Activated CD8-positive, alpha-beta memory T cell treated with anti-CD3 and anti-CD28 coated beads for 48 hours (primary cell): ENCODE measurements at regions not wholly inside any gene's neighbourhood (a gene's known extent, or its start where the extent isn't known, plus 50 kb on each side); places are given as distances from the start of the nearest gene placed in this dataset.

Source experiments
- DNase-seq, 3 experiments: peaks; one replicate each; pipeline ENCODE4 v3.0.0-alpha.2; 2020; ENCODE audit warnings: low read depth in 2 of 3, low spot score in 2 of 3

DNA sequence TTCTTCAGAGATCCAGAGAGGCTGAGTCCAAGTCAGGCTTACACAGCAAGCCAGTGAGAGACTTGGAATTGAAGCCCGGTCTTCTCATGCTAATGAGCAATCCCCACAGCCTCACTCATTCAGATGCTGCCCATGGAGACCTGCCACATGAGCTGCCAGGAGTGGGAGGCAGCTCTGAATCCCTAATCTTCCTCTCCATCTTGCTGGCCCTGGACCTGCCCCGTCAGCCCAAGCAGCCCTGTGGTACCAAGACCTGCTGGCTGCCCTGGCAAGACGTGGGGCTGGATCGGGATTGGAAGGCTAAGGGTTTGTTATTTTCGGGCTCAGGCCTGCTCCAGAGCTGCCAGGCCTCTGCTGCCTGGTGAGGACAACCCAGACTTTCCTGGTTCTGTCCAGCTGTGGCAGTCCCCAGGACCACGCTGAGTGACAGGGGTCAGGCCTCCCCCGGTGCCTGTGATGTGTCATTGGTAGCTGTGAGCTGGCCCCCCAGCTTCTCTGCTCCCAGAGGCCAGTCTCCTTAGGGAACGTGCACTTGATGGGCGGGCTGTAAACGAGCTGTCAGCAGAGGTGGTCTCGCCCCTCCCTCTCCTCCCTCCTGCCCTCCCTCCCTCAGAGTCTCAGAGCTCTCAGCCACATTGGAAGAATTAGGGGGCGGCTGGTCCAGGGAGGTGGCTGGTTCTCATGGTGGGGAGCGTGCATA lies 135.0 kb downstream of the FOXD2 start:
- DNase-seq, result no peak

- DNase-seq, result no peak
These were observed 136.8 kb downstream of the FOXD2 start for GRCh38 chr1:47574451-47575165.

GRCh38 chr1:47575855-47576757 lies 138.3 kb downstream of the FOXD2 start:
- DNase-seq, result no peak

GRCh38 chr1:47576758-47577115 lies 138.9 kb downstream of the FOXD2 start:
- no peak for DNase-seq

DNA sequence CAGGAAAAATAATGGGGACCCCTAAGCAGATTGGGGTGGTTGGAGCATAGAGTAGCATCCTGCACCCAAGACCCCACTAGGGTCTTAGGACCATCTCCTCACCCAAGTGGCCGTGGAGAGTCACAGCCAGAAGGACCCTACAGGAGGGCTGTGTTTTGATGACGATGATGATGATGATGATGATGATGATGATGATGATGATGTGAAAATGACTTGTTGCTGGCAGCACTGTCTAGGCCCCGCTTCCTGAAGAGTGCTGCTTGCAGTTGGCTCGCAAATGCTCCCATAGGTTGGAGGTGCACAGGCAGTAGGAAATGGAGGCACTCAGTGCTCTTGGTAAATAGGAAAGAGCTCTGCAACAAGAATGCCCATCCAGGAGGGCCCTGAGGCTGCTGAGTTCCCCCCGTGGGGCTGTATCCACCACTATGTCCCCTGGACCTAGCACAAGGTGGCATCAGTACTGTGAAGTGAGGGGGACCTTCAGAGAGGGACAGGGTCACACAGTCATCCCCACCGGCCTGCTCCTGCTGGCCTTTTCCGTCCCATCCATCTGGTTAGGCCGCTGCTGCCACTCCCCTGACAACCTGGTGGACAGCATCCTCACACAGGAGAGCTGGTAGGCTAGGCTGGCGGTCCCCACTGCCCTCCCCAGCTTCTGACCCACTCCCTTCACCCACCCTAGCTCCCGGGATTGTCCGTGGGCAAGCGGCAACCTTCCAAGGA lies 139.6 kb downstream of the FOXD2 start:
- no peak for DNase-seq

GRCh38 chr1:47578026-47578720 lies 140.3 kb downstream of the FOXD2 start:
- no peak for DNase-seq

GRCh38 chr1:47578721-47579419 lies 141.0 kb downstream of the FOXD2 start:
- no peak for DNase-seq

DNA sequence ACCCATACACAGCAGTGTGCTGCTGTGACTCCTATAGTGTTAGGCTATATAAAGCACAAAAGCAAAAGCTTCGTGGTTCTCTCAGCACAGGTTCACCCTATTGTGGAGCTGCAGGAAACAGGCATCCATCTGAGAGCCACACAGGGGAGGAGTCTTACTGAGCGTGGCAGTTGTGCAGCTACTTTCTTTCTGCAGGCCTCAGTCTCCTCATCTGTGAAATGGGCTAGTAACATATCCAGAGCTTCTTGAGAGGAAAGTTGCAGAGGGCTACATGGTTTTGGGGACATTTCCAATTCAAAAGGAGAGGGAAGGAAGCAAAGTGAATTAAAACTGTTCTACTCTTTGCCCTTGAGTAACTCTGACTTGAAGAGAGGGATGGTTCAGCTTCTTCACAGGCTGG lies 142.0 kb downstream of the FOXD2 start:
- no peak for DNase-seq

DNA sequence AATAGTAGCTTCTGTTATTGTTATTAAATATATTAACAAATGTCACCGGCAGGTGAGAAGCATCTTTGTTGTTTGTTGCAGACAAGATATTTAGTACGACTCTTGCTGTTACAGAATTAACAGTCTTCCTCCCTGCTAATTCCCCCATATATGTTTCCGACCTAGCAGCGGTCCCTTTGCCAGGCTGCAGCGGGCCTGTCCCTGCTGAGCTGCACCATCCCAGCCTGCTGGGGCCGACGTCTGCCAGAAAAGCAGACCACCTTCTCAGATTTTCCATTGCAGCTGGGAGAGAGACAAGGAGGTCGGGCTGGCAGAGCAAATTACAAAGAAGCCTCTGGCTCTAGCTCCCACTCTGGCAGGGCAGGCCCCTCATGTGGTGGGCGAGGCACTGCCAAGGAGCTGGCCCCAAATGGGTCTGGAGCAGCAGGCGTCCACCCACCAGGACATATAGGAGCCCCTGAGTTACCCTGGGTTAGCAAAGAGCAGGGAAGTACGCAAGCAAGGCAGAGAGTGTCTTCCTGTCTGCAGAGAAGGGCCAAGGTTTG lies 142.7 kb downstream of the FOXD2 start:
- no peak for DNase-seq

GRCh38 chr1:47582891-47583608 lies 145.2 kb downstream of the FOXD2 start:
- no peak for DNase-seq

- no peak for DNase-seq
These were observed 146.4 kb downstream of the FOXD2 start for GRCh38 chr1:47584249-47584648.

DNA sequence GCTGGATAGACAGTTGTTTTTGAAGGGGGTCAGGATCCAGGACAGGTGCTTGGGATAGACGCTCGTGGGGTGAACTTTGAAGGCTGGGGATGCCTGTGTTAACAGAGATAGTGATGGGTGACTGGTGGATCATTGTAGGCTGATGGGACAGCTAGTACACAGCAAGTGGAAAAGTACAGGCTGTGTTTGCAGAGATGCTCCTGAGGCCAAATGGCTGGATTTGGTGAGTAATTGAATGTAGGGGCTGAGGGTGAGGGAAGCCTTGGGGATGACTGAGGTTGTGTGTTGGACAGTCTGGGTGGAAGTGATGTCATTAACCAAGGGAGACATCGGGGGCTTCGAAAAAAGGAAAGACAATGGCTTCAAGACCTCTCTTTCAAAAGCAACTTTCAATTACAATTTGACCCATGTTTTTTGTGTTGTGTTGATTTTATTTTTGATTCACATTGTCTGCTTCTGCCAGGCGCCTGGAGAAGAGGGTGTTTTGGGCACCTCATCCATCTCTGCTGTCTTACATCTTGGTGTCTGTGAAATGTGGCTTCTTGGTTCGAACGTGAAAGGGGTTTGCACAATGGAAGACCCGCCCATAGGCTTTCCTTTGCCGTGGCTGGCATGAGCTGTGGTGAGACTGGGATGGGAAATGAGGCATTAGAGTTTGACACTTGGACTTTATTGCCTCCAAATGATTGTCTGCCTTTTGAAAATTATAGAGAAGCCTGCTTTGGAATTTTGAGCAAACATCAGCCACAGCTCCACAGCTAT lies 147.5 kb downstream of the FOXD2 start:
- DNase-seq, result no peak

DNA sequence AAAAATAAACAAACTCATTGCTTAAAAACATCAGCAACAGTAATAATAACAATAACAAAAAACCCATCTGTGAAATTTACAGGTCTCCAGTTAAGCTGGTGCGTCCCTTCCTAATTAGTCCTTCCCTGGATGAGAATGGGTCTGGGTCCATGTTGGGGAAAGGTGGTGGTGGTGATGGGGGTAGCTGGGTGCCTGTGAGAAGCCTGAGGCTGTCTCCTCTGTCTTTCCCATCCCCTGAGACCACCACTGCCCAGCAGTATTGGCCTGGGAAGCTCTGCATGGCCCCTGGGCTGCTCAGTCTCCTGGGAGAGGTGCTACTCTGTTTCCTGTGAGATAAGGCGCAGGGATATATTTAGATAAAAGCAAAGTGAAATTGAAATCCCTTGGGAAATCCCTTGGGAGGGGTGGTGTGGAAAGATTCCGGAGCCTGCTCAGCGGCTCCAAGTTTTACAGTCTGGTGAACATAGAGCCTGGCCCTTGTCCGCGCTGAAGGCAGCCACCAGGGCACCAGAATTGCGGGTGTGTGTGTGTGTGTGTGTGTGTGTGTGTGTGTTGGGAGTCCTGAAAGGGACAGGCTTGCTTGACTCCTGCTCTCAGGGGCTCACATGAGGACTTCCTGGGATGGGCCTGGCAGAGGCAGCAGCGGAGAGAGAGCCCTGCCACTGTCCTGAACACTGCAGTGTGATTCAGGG lies 150.2 kb downstream of the FOXD2 start:
- DNase-seq, result no peak

DNA sequence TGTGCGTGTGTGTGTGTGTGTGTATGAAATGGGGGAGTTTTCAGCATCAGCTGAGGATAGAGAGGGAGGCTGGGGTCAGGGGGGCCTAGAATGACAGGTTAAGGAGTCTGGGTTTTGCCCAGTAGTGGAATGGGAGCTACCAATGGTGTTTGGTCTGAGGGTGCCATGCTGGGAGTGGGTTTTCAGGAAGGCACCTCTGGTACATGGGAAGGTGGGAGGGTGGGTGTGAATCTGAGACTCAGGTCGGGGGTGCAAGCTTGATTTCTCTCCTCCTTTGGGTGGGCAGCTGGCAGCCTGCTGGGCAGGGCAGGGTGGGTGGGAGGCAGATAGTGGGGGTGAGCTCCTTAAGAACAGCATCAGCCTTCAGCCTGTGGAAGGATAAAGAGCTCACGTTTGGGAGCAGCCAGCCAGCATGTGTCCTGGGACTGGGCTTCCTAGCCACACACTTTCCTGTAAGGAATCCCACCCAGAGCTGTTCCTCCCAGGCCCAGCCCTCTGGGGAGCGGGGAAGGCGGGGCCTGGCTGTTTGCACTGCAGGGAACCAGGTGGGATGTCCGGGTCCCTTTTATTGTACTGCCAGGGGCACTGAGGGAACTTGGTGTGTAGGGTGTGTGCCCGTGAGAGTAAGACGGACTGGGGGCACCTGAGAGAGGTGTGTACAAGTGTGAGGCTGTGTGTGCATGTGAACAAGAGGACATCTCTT lies 152.8 kb downstream of the FOXD2 start:
- DNase-seq, result no peak

GRCh38 chr1:47591801-47592200 lies 154.0 kb downstream of the FOXD2 start:
- no peak for DNase-seq

DNA sequence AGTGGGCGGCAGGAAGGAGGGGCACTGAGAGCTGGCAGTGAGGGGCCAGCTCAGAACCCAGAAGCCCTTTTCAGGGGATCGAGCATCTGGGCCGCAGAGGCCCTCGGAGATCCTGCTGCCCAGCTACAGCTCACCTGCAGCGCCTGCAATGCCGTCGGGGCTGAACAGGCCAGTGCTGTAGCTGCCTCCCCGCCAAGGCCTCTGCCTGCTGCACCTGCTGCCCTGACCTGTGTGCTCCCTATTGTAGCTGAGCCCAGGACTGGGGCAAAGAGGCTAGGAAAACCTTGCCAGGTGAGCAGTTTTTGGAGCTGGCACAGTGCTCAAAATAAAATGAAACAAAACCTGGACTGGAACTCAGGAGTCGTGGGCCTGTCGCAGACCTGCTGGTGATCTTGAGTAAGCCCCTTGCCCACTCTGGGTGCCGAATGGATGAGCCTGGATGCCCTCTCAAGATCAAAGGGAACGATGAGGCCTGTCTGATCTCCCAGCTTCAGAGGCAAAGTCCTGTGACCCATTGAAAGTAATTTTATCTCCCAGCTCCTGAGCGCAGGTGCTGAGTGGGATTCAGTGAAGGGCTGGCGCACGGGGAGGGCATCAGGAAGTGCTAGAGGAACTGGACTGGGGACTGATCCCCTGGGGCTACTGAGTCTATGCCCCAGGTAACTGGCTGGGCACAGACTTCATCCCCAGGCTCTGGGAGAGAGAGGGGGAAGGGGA lies 154.6 kb downstream of the FOXD2 start:
- DNase-seq, result no peak
